Glutamatergic neuron (in vitro differentiated cells): ENCODE measurements at regions not wholly inside any gene's neighbourhood (a gene's known extent, or its start where the extent isn't known, plus 50 kb on each side); places are given as distances from the start of the nearest gene placed in this dataset.

Source experiments
- DNase-seq: peaks from one replicate; pipeline ENCODE4 v3.0.0; 2022
- H3K27ac Mint-ChIP-seq: one replicate; pipeline ENCODE4 v1.8.0; 2020; ENCODE audit warnings: mild to moderate bottlenecking, mixed read lengths, inconsistent platforms; ENCODE audit not compliant: unreplicated experiment
- H3K27me3 Mint-ChIP-seq: one replicate; pipeline ENCODE4 v1.8.0; 2020; ENCODE audit warnings: mild to moderate bottlenecking, moderate library complexity, mixed read lengths, inconsistent platforms; ENCODE audit not compliant: unreplicated experiment
- H3K36me3 Mint-ChIP-seq: one replicate; pipeline ENCODE4 v1.8.0; 2020; ENCODE audit warnings: mild to moderate bottlenecking, mixed read lengths, inconsistent platforms; ENCODE audit not compliant: unreplicated experiment
- H3K4me1 Mint-ChIP-seq: one replicate; pipeline ENCODE4 v1.8.0; 2020; ENCODE audit warnings: mild to moderate bottlenecking, low read depth, mixed read lengths, inconsistent platforms; ENCODE audit not compliant: unreplicated experiment
- H3K4me3 Mint-ChIP-seq: one replicate; pipeline ENCODE4 v1.8.0; 2020; ENCODE audit warnings: mild to moderate bottlenecking, mixed read lengths, inconsistent platforms; ENCODE audit not compliant: unreplicated experiment
- H3K9me3 Mint-ChIP-seq: one replicate; pipeline ENCODE4 v1.8.0; 2020; ENCODE audit warnings: mild to moderate bottlenecking, moderate library complexity, mixed read lengths, inconsistent platforms; ENCODE audit not compliant: unreplicated experiment
- CTCF ChIP-seq: fragments of 200-600 bp; sonication (generic); IDR thresholded peaks from one replicate; pipeline ENCODE4 v1.5.0; 2021; ENCODE audit not compliant: partially characterized antibody, unreplicated experiment

- Mint-ChIP-seq H3K4me1 (no peaks in the 10 kb centered on the region), H3K27me3 (no peaks in the 10 kb centered on the region), H3K9me3 (no peaks in the 10 kb centered on the region), H3K4me3 (no peak overlapping the region), H3K36me3 (no peaks in the 10 kb centered on the region), H3K27ac (no peak overlapping the region)
- no peak for TF ChIP-seq CTCF
- no peak for DNase-seq
These were observed 137.8 kb downstream of the CENPW start for GRCh38 chr6:126477678-126478077.

- Mint-ChIP-seq H3K27me3 (no peaks in the 10 kb centered on the region), H3K4me1 (no peaks in the 10 kb centered on the region), H3K36me3 (no peaks in the 10 kb centered on the region), H3K9me3 (no peaks in the 10 kb centered on the region), H3K27ac (no peak overlapping the region), H3K4me3 (no peak overlapping the region)
- DNase-seq: no peak
- TF ChIP-seq CTCF: no peak
These were observed 140.4 kb downstream of the CENPW start for GRCh38 chr6:126480268-126480667.

- no peaks in the 10 kb centered on the region for H3K9me3 Mint-ChIP-seq
- H3K27ac Mint-ChIP-seq: no peak overlapping the region
- no peak for TF ChIP-seq CTCF
- DNase-seq: no peak
- H3K4me3 Mint-ChIP-seq: no peak overlapping the region
- H3K27me3 Mint-ChIP-seq: no peaks in the 10 kb centered on the region
- H3K36me3 Mint-ChIP-seq: no peaks in the 10 kb centered on the region
- no peaks in the 10 kb centered on the region for H3K4me1 Mint-ChIP-seq
These were observed 141.4 kb downstream of the CENPW start for GRCh38 chr6:126481319-126481718.

- Mint-ChIP-seq H3K27ac (no peak overlapping the region), H3K9me3 (peaks cover 1% of the 10 kb centered on the region), H3K36me3 (no peaks in the 10 kb centered on the region), H3K4me3 (no peak overlapping the region), H3K4me1 (no peaks in the 10 kb centered on the region), H3K27me3 (no peaks in the 10 kb centered on the region)
- no peak for DNase-seq
- TF ChIP-seq CTCF: no peak
These were observed 164.9 kb downstream of the CENPW start for GRCh38 chr6:126504792-126505191.

GRCh38 chr6:126513198-126513597 is 173.3 kb downstream of the CENPW start:
- no peak for DNase-seq
- H3K27me3 Mint-ChIP-seq: no peaks in the 10 kb centered on the region
- no peaks in the 10 kb centered on the region for H3K36me3 Mint-ChIP-seq
- no peaks in the 10 kb centered on the region for H3K4me1 Mint-ChIP-seq
- H3K27ac Mint-ChIP-seq: no peak overlapping the region
- no peak overlapping the region for H3K4me3 Mint-ChIP-seq
- TF ChIP-seq CTCF: no peak
- H3K9me3 Mint-ChIP-seq: no peaks in the 10 kb centered on the region
